ENCODE measurements at regions not wholly inside any gene's neighbourhood (a gene's known extent, or its start where the extent isn't known, plus 50 kb on each side); places are given as distances from the start of the nearest gene placed in this dataset. TPM values are rescaled to one million over a fixed set of nuclear protein-coding genes. Genes with fewer than 3 reads are reported as not detected.

Small RNA genes in the stretch of these regions (small RNA-seq; reads per million reads assigned to genes)
- not detected for gene AC093870.1
